Uterus (tissue), 3 donors: ENCODE measurements at regions not wholly inside any gene's neighbourhood (a gene's known extent, or its start where the extent isn't known, plus 50 kb on each side); places are given as distances from the start of the nearest gene placed in this dataset.

Source experiments
- DNase-seq, 2 donors: peaks; one replicate each; pipeline ENCODE4 v3.0.0-alpha.2; 2019 to 2020
- H3K27ac ChIP-seq, 2 donors: fragments of 200-600 bp; sonication (generic); 1 replicate in 1 of 2; 2 replicates in 1 of 2; pipeline ENCODE4 v1.5.1; 2016 to 2018
- H3K27me3 ChIP-seq, 2 donors: fragments of 200-600 bp; sonication (generic); one replicate each; pipeline ENCODE4 v1.5.1; 2018 to 2019; ENCODE audit warnings: control low read depth in 1 of 2
- H3K36me3 ChIP-seq, 2 donors: fragments of 200-600 bp; sonication (generic); one replicate each; pipeline ENCODE4 v1.5.1; 2019; ENCODE audit warnings: control low read depth in 1 of 2
- H3K4me1 ChIP-seq, 2 donors: fragments of 200-600 bp; sonication (generic); one replicate each; pipeline ENCODE4 v1.5.1; 2018 to 2019; ENCODE audit warnings: control low read depth in 1 of 2
- H3K4me3 ChIP-seq, 2 donors: fragments of 200-600 bp; sonication (generic); 1 replicate in 1 of 2; 2 replicates in 1 of 2; pipeline ENCODE4 v1.5.1; 2018 to 2019; ENCODE audit warnings: mild to moderate bottlenecking in 1 of 2
- H3K9me3 ChIP-seq, 2 donors: fragments of 200-600 bp; sonication (generic); one replicate each; pipeline ENCODE4 v1.5.1; 2019; ENCODE audit warnings: control low read depth in 1 of 2
- CTCF ChIP-seq, 4 experiments: fragments of 200-600 bp in 2 of 4; fragments of 450-650 bp in 2 of 4; sonication (generic) in 2 of 4; IDR thresholded peaks; one replicate each; pipeline ENCODE4 v1.5.1; 2016 to 2019; ENCODE audit warnings: antibody characterized with exemption in 4 of 4, mild to moderate bottlenecking in 2 of 4, moderate library complexity in 1 of 4
- POLR2A ChIP-seq, 2 donors: fragments of 450-650 bp; IDR thresholded peaks; one replicate each; pipeline ENCODE4 v1.6.1; 2016; ENCODE audit warnings: antibody characterized with exemption in 2 of 2, mild to moderate bottlenecking in 1 of 2, moderate library complexity in 1 of 2
- intact Hi-C: fragments of 100-400 bp; cut with DNase I; formaldehyde crosslinking; loops from one replicate; pipeline ENCODE4 v1.15.1; 2023; ENCODE audit warnings: low total_unique reads
- donor health status: DM: yes; HTN: yes; CAD: no.

GRCh38 chr6:19502301-19502700 lies 334.9 kb upstream of the ID4 start:
- intact Hi-C loops, result no loop called here
- H3K4me1 ChIP-seq, result no peaks in the 10 kb centered on the region
- H3K27ac ChIP-seq, result no peak overlapping the region
- no peak overlapping the region for H3K4me3 ChIP-seq
- DNase-seq, result no peak
- no peaks in the 10 kb centered on the region for H3K27me3 ChIP-seq
- H3K36me3 ChIP-seq, result no peaks in the 10 kb centered on the region
- no peaks in the 10 kb centered on the region for H3K9me3 ChIP-seq
- no peak for TF ChIP-seq POLR2A (IDR thresholded peaks at IDR 0.05)
- TF ChIP-seq CTCF (IDR thresholded peaks at IDR 0.05), result no peak

GRCh38 chr6:19515939-19516338 lies 321.2 kb upstream of the ID4 start:
- H3K27me3 ChIP-seq, result no peaks in the 10 kb centered on the region
- DNase-seq, result no peak
- intact Hi-C loops, result no loop called here
- TF ChIP-seq POLR2A (IDR thresholded peaks at IDR 0.05) (no peak), CTCF (IDR thresholded peaks at IDR 0.05) (no peak)
- no peaks in the 10 kb centered on the region for H3K36me3 ChIP-seq
- no peaks in the 10 kb centered on the region for H3K4me1 ChIP-seq
- no peak overlapping the region for H3K4me3 ChIP-seq
- H3K9me3 ChIP-seq, result peaks cover 0 to 15% of the 10 kb centered on the region in 2 donors
- H3K27ac ChIP-seq, result no peak overlapping the region

- intact Hi-C loops, result no loop called here
- H3K36me3 ChIP-seq, result no peaks in the 10 kb centered on the region
- DNase-seq, result no peak
- H3K4me1 ChIP-seq, result no peaks in the 10 kb centered on the region
- H3K9me3 ChIP-seq, result peaks cover 0 to 9% of the 10 kb centered on the region in 2 donors
- H3K27me3 ChIP-seq, result no peaks in the 10 kb centered on the region
- TF ChIP-seq CTCF (IDR thresholded peaks at IDR 0.05) (no peak), POLR2A (IDR thresholded peaks at IDR 0.05) (no peak)
- no peak overlapping the region for H3K27ac ChIP-seq
- H3K4me3 ChIP-seq, result no peak overlapping the region
Observed at GRCh38 chr6:19519941-19520340, 317.2 kb upstream of the ID4 start.

- Histone ChIP-seq H3K27me3 (no peaks in the 10 kb centered on the region), H3K27ac (peak overlapping the region in 1 of 2 donors; percentile 68), H3K9me3 (no peaks in the 10 kb centered on the region), H3K36me3 (no peaks in the 10 kb centered on the region), H3K4me1 (no peaks in the 10 kb centered on the region), H3K4me3 (no peak overlapping the region)
- intact Hi-C loops, result no loop called here
- no peak for TF ChIP-seq POLR2A (IDR thresholded peaks at IDR 0.05)
- TF ChIP-seq CTCF (IDR thresholded peaks at IDR 0.05), result no peak
- DNase-seq, result no peak
Observed at GRCh38 chr6:19524366-19525186, 312.6 kb upstream of the ID4 start.

GRCh38 chr6:19525673-19526072 lies 311.5 kb upstream of the ID4 start:
- Histone ChIP-seq H3K27ac (peak overlapping the region in 1 of 2 donors; percentile 68), H3K4me3 (no peak overlapping the region), H3K9me3 (no peaks in the 10 kb centered on the region), H3K36me3 (no peaks in the 10 kb centered on the region), H3K4me1 (no peaks in the 10 kb centered on the region), H3K27me3 (no peaks in the 10 kb centered on the region)
- no peak for DNase-seq
- no peak for TF ChIP-seq CTCF (IDR thresholded peaks at IDR 0.05)
- no peak for TF ChIP-seq POLR2A (IDR thresholded peaks at IDR 0.05)
- intact Hi-C loops, result no loop called here
